OCI-LY7 (cell line): ENCODE measurements at regions not wholly inside any gene's neighbourhood (a gene's known extent, or its start where the extent isn't known, plus 50 kb on each side); places are given as distances from the start of the nearest gene placed in this dataset.

Source experiments
- BruUV-seq: library from RNA; stranded (reverse); fragments of 400-500 nt; replicated peaks from 2 replicates; lab custom pipeline; 2021; lab: Mats Ljungman, UMichigan
- CTCF ChIA-PET: fragments of 300-600 bp; sonication (Branson Sonifier 250); formaldehyde crosslinking; loops from one replicate; lab custom pipeline; 2022; ENCODE audit warnings: antibody characterized with exemption; ENCODE audit not compliant: unreplicated experiment; lab: Charles Lee
- POLR2A ChIA-PET: fragments of 300-600 bp; sonication (Branson Sonifier 250); formaldehyde crosslinking; loops from one replicate; lab custom pipeline; 2022; ENCODE audit warnings: antibody characterized with exemption; lab: Charles Lee
- DNase-seq: peaks from one replicate; pipeline ENCODE4 v3.0.0-alpha.2; 2015; ENCODE audit warnings: low spot score
- H2AFZ ChIP-seq: fragments of 200-600 bp; sonication (generic), shearing (Covaris generic); 2 replicates; pipeline ENCODE4 v1.6.1; 2014; ENCODE audit warnings: mild to moderate bottlenecking, antibody characterized with exemption, low read length, moderate library complexity
- H3K27ac ChIP-seq: fragments of 200-600 bp; sonication (generic); 2 replicates; pipeline ENCODE4 v1.5.1; 2014; ENCODE audit warnings: mixed run types, low read depth, mild to moderate bottlenecking, moderate library complexity, low read length, inconsistent platforms; ENCODE audit not compliant: poor library complexity, severe bottlenecking
- H3K36me3 ChIP-seq: fragments of 200-600 bp; sonication (generic); 2 replicates; pipeline ENCODE4 v1.6.1; 2014; ENCODE audit warnings: mild to moderate bottlenecking, antibody characterized with exemption, low read length, moderate library complexity, mixed read lengths; ENCODE audit not compliant: insufficient read depth
- H3K4me1 ChIP-seq: fragments of 200-600 bp; sonication (generic); 2 replicates; pipeline ENCODE4 v1.5.1; 2014; ENCODE audit warnings: mild to moderate bottlenecking, low read length; ENCODE audit not compliant: insufficient read depth, poor library complexity, severe bottlenecking
- H3K4me2 ChIP-seq: fragments of 200-600 bp; sonication (generic); 2 replicates; pipeline ENCODE4 v1.6.1; 2014; ENCODE audit warnings: mild to moderate bottlenecking, low read length
- H3K4me3 ChIP-seq: fragments of 200-600 bp; sonication (generic); 2 replicates; pipeline ENCODE4 v1.5.1; 2014; ENCODE audit warnings: mild to moderate bottlenecking, low read depth, low read length; ENCODE audit not compliant: poor library complexity, severe bottlenecking
- H3K79me2 ChIP-seq: fragments of 200-600 bp; sonication (generic); 2 replicates; pipeline ENCODE4 v1.6.1; 2016; ENCODE audit warnings: low read depth, mild to moderate bottlenecking, low read length, moderate library complexity, mixed read lengths; ENCODE audit not compliant: insufficient read depth
- H3K9me2 ChIP-seq: fragments of 200-600 bp; sonication (generic); 2 replicates; pipeline ENCODE4 v1.6.1; 2016; ENCODE audit warnings: mild to moderate bottlenecking, low read length, mixed read lengths; ENCODE audit not compliant: insufficient read depth
- H3K9me3 ChIP-seq: fragments of 200-600 bp; sonication (generic); 2 replicates; pipeline ENCODE4 v1.6.1; 2014; ENCODE audit warnings: mild to moderate bottlenecking, mixed run types, low read length, mixed read lengths
- H4K20me1 ChIP-seq: fragments of 200-600 bp; sonication (generic); 2 replicates; pipeline ENCODE4 v1.6.1; 2014; ENCODE audit warnings: mild to moderate bottlenecking, antibody characterized with exemption, low read length, moderate library complexity, mixed read lengths; ENCODE audit not compliant: insufficient read depth
- CTCF ChIP-seq: fragments of 200-600 bp; sonication (generic); conservative IDR thresholded peaks from 2 replicates; pipeline ENCODE4 v1.5.1; 2014; ENCODE audit warnings: mild to moderate bottlenecking, antibody characterized with exemption, low read length, moderate library complexity, mixed read lengths
- EZH2phosphoT487 ChIP-seq: fragments of 200-600 bp; sonication (generic); IDR thresholded peaks from 2 replicates; pipeline ENCODE4 v1.6.1; 2018; ENCODE audit warnings: low read depth, borderline replicate concordance, mild to moderate bottlenecking, mixed run types, antibody characterized with exemption, low read length, moderate library complexity, mixed read lengths
- intact Hi-C: fragments of 100-400 bp; cut with micrococcal nuclease; formaldehyde crosslinking; loops from one replicate; pipeline ENCODE4 v1.10.0; 2022; ENCODE audit not compliant: unreplicated experiment

- TF ChIP-seq EZH2phosphoT487 (no peak), CTCF (no peak)
- H3K4me1 ChIP-seq = no peaks in the 10 kb centered on the region
- no peaks in the 10 kb centered on the region for H3K9me2 ChIP-seq
- no peak overlapping the region for H3K27ac ChIP-seq
- H3K9me3 ChIP-seq = no peaks in the 10 kb centered on the region
- intact Hi-C loops = no loop called here
- no peak overlapping the region for H2AFZ ChIP-seq
- no TSS peak for BruUV-seq
- H3K36me3 ChIP-seq = no peaks in the 10 kb centered on the region
- DNase-seq = no peak
- no peak overlapping the region for H3K4me2 ChIP-seq
- H4K20me1 ChIP-seq = no peaks in the 10 kb centered on the region
- ChIA-PET CTCF (no interaction called here), POLR2A (no interaction called here)
- no peaks in the 10 kb centered on the region for H3K79me2 ChIP-seq
- H3K4me3 ChIP-seq = no peak overlapping the region
Measured at GRCh38 chr1:143680304-143680703, 291.5 kb downstream of the FAM72C start.

DNA sequence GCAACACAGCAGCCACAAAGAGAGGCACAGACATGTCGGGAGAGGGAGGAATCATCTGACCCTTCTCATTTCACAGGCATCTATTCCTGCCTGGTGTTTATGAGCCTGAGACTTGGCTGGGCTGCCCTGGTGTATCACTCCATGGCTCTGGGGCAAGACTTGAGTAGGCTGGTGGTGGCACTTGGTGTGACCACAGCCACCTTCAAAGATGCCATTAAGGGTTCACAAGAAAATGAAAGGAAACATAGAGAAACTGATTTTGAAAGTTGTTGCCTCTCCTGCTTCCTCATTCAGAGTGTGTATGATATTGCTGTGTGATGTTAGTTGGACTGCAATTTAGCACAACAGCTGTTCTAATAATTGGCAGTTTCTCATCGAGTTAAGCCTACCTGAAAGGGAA, 298.8 kb downstream of the FAM72C start:
- BruUV-seq = no TSS peak
- Histone ChIP-seq H2AFZ (no peak overlapping the region), H3K4me1 (no peaks in the 10 kb centered on the region), H3K27ac (no peak overlapping the region), H3K9me2 (no peaks in the 10 kb centered on the region), H3K4me2 (no peak overlapping the region), H3K79me2 (no peaks in the 10 kb centered on the region), H3K9me3 (no peaks in the 10 kb centered on the region), H3K4me3 (no peak overlapping the region), H3K36me3 (no peaks in the 10 kb centered on the region), H4K20me1 (no peaks in the 10 kb centered on the region)
- POLR2A ChIA-PET = no interaction called here
- no peak for DNase-seq
- intact Hi-C loops = no loop called here
- CTCF ChIA-PET = no interaction called here
- TF ChIP-seq CTCF (no peak), EZH2phosphoT487 (no peak)

DNA sequence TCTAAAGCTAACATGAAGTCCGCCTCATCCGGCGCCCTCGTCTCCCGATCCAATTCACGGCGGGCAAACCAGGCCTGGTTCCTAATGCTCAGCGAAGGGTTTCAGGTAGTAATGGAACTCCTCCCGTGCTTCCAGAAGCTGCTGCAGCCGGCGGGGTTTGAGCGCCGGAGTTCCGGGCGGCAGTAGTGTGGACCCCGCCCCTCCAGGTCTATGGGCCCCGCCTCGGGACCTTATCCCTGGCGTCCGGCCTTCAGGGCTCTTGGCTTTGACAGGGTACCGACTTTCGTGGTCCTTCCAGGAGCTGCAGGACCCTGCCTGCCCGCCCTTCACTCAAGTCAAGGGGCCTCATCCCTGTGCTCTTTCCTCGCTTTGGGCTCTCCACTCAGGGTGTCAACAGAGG, 304.1 kb downstream of the FAM72C start:
- no peaks in the 10 kb centered on the region for H3K9me3 ChIP-seq
- H3K79me2 ChIP-seq = no peaks in the 10 kb centered on the region
- no peaks in the 10 kb centered on the region for H3K4me1 ChIP-seq
- H3K9me2 ChIP-seq = no peaks in the 10 kb centered on the region
- no peak overlapping the region for H3K4me2 ChIP-seq
- POLR2A ChIA-PET = no interaction called here
- TF ChIP-seq CTCF (no peak), EZH2phosphoT487 (no peak)
- H3K27ac ChIP-seq = no peak overlapping the region
- BruUV-seq = no TSS peak
- intact Hi-C loops = no loop called here
- H3K4me3 ChIP-seq = no peak overlapping the region
- no peak overlapping the region for H2AFZ ChIP-seq
- CTCF ChIA-PET = no interaction called here
- no peak for DNase-seq
- no peaks in the 10 kb centered on the region for H3K36me3 ChIP-seq
- no peaks in the 10 kb centered on the region for H4K20me1 ChIP-seq
